ENCODE measurements at regions not wholly inside any gene's neighbourhood (a gene's known extent, or its start where the extent isn't known, plus 50 kb on each side); places are given as distances from the start of the nearest gene placed in this dataset.

DNA sequence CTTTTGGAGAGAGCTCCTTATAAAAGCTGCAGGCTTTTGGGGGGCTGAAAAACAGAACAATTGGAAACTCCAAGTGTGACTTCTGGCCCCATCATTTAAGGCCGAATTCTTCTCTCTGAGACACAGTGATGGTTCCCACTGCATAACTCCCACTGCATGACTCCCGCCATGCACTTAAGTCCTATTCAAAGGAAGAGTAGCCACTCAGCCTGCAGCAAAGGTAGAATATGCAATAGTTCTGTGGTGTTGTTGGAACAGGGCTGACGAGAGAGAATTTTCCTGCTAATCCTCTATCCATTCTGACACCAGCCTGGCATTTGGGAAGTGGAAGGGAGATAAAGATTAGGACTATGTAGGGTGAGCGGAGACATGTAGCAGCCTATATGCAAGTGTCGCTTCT is 185.6 kb upstream of the ZNF462 start:
- no peak overlapping the region for H2AFZ ChIP-seq (ENCODE audit: low read length)
- no peaks in the 10 kb centered on the region for H4K20me1 ChIP-seq (ENCODE audit: insufficient read depth, low read length, poor library complexity, severe bottlenecking)
- H3F3A ChIP-seq (ENCODE audit: low read depth): no peaks in the 10 kb centered on the region
- no peaks in the 10 kb centered on the region for H3K9me2 ChIP-seq (replicated peaks; ENCODE audit: low read depth, low read length)
- H3K36me3 ChIP-seq (ENCODE audit: insufficient read depth, low read length): no peaks in the 10 kb centered on the region
- no peaks in the 10 kb centered on the region for H3K27me3 ChIP-seq (ENCODE audit: insufficient read depth, low read length, poor library complexity, severe bottlenecking)
- H3K79me2 ChIP-seq (ENCODE audit: insufficient read depth, low read length): no peaks in the 10 kb centered on the region
- H3K4me2 ChIP-seq (ENCODE audit: low read depth, low read length, poor library complexity, severe bottlenecking): no peak overlapping the region
- no peak for TF ChIP-seq CTCF (conservative IDR thresholded peaks at IDR 0.05; ENCODE audit: low read length)
- TF ChIP-seq EZH2phosphoT487 (IDR thresholded peaks at IDR 0.05; ENCODE audit: borderline replicate concordance): no peak
- no peaks in the 10 kb centered on the region for H3K4me1 ChIP-seq (ENCODE audit: insufficient read depth, low read length, poor library complexity, severe bottlenecking)
- no peaks in the 10 kb centered on the region for H3K9me3 ChIP-seq (ENCODE audit: insufficient read depth, low read depth, low read length)
- H3K9ac ChIP-seq (ENCODE audit: low read depth, low read length, poor library complexity, severe bottlenecking): no peak overlapping the region
- no peak overlapping the region for H3K4me3 ChIP-seq (ENCODE audit: low read length, poor library complexity, severe bottlenecking)

GRCh38 chr9:106677830-106678229 is 185.1 kb upstream of the ZNF462 start:
- H3K4me3 ChIP-seq (ENCODE audit: low read length, poor library complexity, severe bottlenecking): no peak overlapping the region

DNA sequence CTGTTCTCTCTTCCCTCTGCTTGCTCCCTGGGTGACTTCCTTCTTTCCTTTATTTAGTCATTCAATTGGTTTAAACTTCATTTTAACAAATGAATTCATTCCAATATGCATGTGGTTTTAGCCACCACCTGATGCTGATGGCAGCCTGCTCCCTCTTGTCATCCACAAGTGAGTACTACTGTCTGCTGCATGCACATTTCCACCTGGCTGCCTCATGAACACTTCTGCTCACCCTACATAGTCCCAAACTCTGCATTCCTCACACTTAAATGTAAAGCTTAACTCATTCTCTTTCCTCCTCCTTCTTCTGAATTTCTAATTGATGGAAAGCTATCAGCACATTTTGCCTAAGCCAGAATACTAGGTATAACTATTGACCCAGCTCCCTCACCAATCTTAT is 184.7 kb upstream of the ZNF462 start:
- Histone ChIP-seq H3K9me2 (replicated peaks; ENCODE audit: low read depth, low read length) (no peaks in the 10 kb centered on the region), H3K4me3 (ENCODE audit: low read length, poor library complexity, severe bottlenecking) (no peak overlapping the region), H3F3A (ENCODE audit: low read depth) (no peaks in the 10 kb centered on the region), H3K9me3 (ENCODE audit: insufficient read depth, low read depth, low read length) (no peaks in the 10 kb centered on the region), H3K79me2 (ENCODE audit: insufficient read depth, low read length) (no peaks in the 10 kb centered on the region), H3K9ac (ENCODE audit: low read depth, low read length, poor library complexity, severe bottlenecking) (no peak overlapping the region), H3K36me3 (ENCODE audit: insufficient read depth, low read length) (no peaks in the 10 kb centered on the region), H3K27me3 (ENCODE audit: insufficient read depth, low read length, poor library complexity, severe bottlenecking) (no peaks in the 10 kb centered on the region), H3K4me2 (ENCODE audit: low read depth, low read length, poor library complexity, severe bottlenecking) (no peak overlapping the region), H4K20me1 (ENCODE audit: insufficient read depth, low read length, poor library complexity, severe bottlenecking) (no peaks in the 10 kb centered on the region), H3K4me1 (ENCODE audit: insufficient read depth, low read length, poor library complexity, severe bottlenecking) (no peaks in the 10 kb centered on the region), H2AFZ (ENCODE audit: low read length) (no peak overlapping the region)
- TF ChIP-seq EZH2phosphoT487 (IDR thresholded peaks at IDR 0.05; ENCODE audit: borderline replicate concordance): no peak
- TF ChIP-seq CTCF (conservative IDR thresholded peaks at IDR 0.05; ENCODE audit: low read length): no peak

More at GRCh38 chr9:106677830-106678229, 185.1 kb upstream of the ZNF462 start:
- no peak overlapping the region for H3K4me2 ChIP-seq (ENCODE audit: low read depth, low read length, poor library complexity, severe bottlenecking)
- no peaks in the 10 kb centered on the region for H3K79me2 ChIP-seq (ENCODE audit: insufficient read depth, low read length)
- TF ChIP-seq CTCF (conservative IDR thresholded peaks at IDR 0.05; ENCODE audit: low read length): no peak
- TF ChIP-seq EZH2phosphoT487 (IDR thresholded peaks at IDR 0.05; ENCODE audit: borderline replicate concordance): no peak
- no peaks in the 10 kb centered on the region for H3F3A ChIP-seq (ENCODE audit: low read depth)
- H3K27me3 ChIP-seq (ENCODE audit: insufficient read depth, low read length, poor library complexity, severe bottlenecking): no peaks in the 10 kb centered on the region
- H3K36me3 ChIP-seq (ENCODE audit: insufficient read depth, low read length): no peaks in the 10 kb centered on the region
- no peaks in the 10 kb centered on the region for H4K20me1 ChIP-seq (ENCODE audit: insufficient read depth, low read length, poor library complexity, severe bottlenecking)
- H2AFZ ChIP-seq (ENCODE audit: low read length): no peak overlapping the region
- H3K9ac ChIP-seq (ENCODE audit: low read depth, low read length, poor library complexity, severe bottlenecking): no peak overlapping the region
- H3K9me3 ChIP-seq (ENCODE audit: insufficient read depth, low read depth, low read length): no peaks in the 10 kb centered on the region
- H3K9me2 ChIP-seq (replicated peaks; ENCODE audit: low read depth, low read length): no peaks in the 10 kb centered on the region
- H3K4me1 ChIP-seq (ENCODE audit: insufficient read depth, low read length, poor library complexity, severe bottlenecking): no peaks in the 10 kb centered on the region

Measured in Loucy (cell line).